SH-SY5Y (cell line): ENCODE measurements at regions not wholly inside any gene's neighbourhood (a gene's known extent, or its start where the extent isn't known, plus 50 kb on each side); places are given as distances from the start of the nearest gene placed in this dataset.

Experiments used
- GATA2 ChIP-seq: IDR thresholded peaks from 2 replicates; pipeline ENCODE4 v1.6.1; 2011; ENCODE audit warnings: mild to moderate bottlenecking, low read depth, low read length
- GATA3 ChIP-seq: IDR thresholded peaks from 2 replicates; pipeline ENCODE4 v1.6.1; 2011; ENCODE audit warnings: low read depth, mild to moderate bottlenecking, low read length, moderate library complexity

- TF ChIP-seq GATA2 (no peak), GATA3 (no peak)
Measured at GRCh38 chr17:71107136-71107535, 937.8 kb downstream of the KCNJ2 start.
